ENCODE measurements at regions not wholly inside any gene's neighbourhood (a gene's known extent, or its start where the extent isn't known, plus 50 kb on each side); places are given as distances from the start of the nearest gene placed in this dataset.
A peak's percentile ranks its signal among the peaks of the same experiment; 100 is the strongest.
"Not testable (repeated sequence)": the region's sequence is repeated elsewhere in the genome, so short reads cannot be mapped to it uniquely, and the experiment has no call there.

- H3K36me3 ChIP-seq: no peaks in the 10 kb centered on the region
- no peaks in the 10 kb centered on the region for H3K9me3 ChIP-seq
- no peak overlapping the region for H3K4me3 ChIP-seq
- no peak for DNase-seq (ENCODE audit: low spot score in 2 of 2)
- H3K27me3 ChIP-seq: no peaks in the 10 kb centered on the region
- TF ChIP-seq EP300 (IDR thresholded peaks at IDR 0.05) (no peak), POLR2AphosphoS5 (IDR thresholded peaks at IDR 0.05) (no peak), CTCF (IDR thresholded peaks at IDR 0.05) (no peak), POLR2A (IDR thresholded peaks at IDR 0.05) (no peak)
- no peaks in the 10 kb centered on the region for H3K4me1 ChIP-seq
- 26% methylated on average over 6 of the region's 6 CpGs for WGBS
- H3K27ac ChIP-seq: no peak overlapping the region
Observed at GRCh38 chrX:145393702-145394235, 146.5 kb downstream of the SPANXN1 start.

- Histone ChIP-seq H3K27ac (no peak overlapping the region), H3K9me3 (no peaks in the 10 kb centered on the region), H3K27me3 (no peaks in the 10 kb centered on the region), H3K36me3 (no peaks in the 10 kb centered on the region), H3K4me1 (no peaks in the 10 kb centered on the region), H3K4me3 (no peak overlapping the region)
- DNase-seq (ENCODE audit: low spot score in 2 of 2): no peak
- TF ChIP-seq EP300 (IDR thresholded peaks at IDR 0.05) (no peak), POLR2AphosphoS5 (IDR thresholded peaks at IDR 0.05) (no peak), CTCF (IDR thresholded peaks at IDR 0.05) (no peak), POLR2A (IDR thresholded peaks at IDR 0.05) (no peak)
Observed at GRCh38 chrX:145394344-145394743, 147.0 kb downstream of the SPANXN1 start.

- TF ChIP-seq EP300 (IDR thresholded peaks at IDR 0.05) (no peak), CTCF (IDR thresholded peaks at IDR 0.05) (no peak), POLR2A (IDR thresholded peaks at IDR 0.05) (no peak), POLR2AphosphoS5 (IDR thresholded peaks at IDR 0.05) (no peak)
- Histone ChIP-seq H3K27me3 (no peaks in the 10 kb centered on the region), H3K36me3 (no peaks in the 10 kb centered on the region), H3K9me3 (no peaks in the 10 kb centered on the region), H3K27ac (no peak overlapping the region), H3K4me1 (no peaks in the 10 kb centered on the region), H3K4me3 (no peak overlapping the region)
- no peak for DNase-seq (ENCODE audit: low spot score in 2 of 2)
- 78% methylated on average over 2 of the region's 2 CpGs for WGBS
Observed at GRCh38 chrX:145396612-145397011, 149.3 kb downstream of the SPANXN1 start.

- Histone ChIP-seq H3K27ac (no peak overlapping the region), H3K4me3 (no peak overlapping the region), H3K4me1 (no peaks in the 10 kb centered on the region), H3K9me3 (no peaks in the 10 kb centered on the region), H3K27me3 (no peaks in the 10 kb centered on the region), H3K36me3 (no peaks in the 10 kb centered on the region)
- TF ChIP-seq POLR2AphosphoS5 (IDR thresholded peaks at IDR 0.05) (no peak), EP300 (IDR thresholded peaks at IDR 0.05) (no peak), POLR2A (IDR thresholded peaks at IDR 0.05) (no peak), CTCF (IDR thresholded peaks at IDR 0.05) (peak in 1 of 2 donors; percentile 12)
- no peak for DNase-seq (ENCODE audit: low spot score in 2 of 2)
- 0% methylated on average over 1 of the region's 1 CpG for WGBS
Observed at GRCh38 chrX:145405012-145405411, 157.7 kb downstream of the SPANXN1 start.

- no peaks in the 10 kb centered on the region for H3K27me3 ChIP-seq
- H3K4me1 ChIP-seq: no peaks in the 10 kb centered on the region
- no peaks in the 10 kb centered on the region for H3K9me3 ChIP-seq
- DNase-seq (ENCODE audit: low spot score in 2 of 2): no peak
- no peaks in the 10 kb centered on the region for H3K36me3 ChIP-seq
- 82% methylated on average over 2 of the region's 2 CpGs for WGBS
- no peak overlapping the region for H3K27ac ChIP-seq
- no peak for TF ChIP-seq EP300 (IDR thresholded peaks at IDR 0.05)
- no peak for TF ChIP-seq POLR2AphosphoS5 (IDR thresholded peaks at IDR 0.05)
- no peak for TF ChIP-seq POLR2A (IDR thresholded peaks at IDR 0.05)
- TF ChIP-seq CTCF (IDR thresholded peaks at IDR 0.05): no peak
- no peak overlapping the region for H3K4me3 ChIP-seq
Observed at GRCh38 chrX:145410622-145411021, 163.3 kb downstream of the SPANXN1 start.

- not testable (repeated sequence) for H3K4me1 ChIP-seq; H3K36me3 ChIP-seq; H3K9me3 ChIP-seq; H3K4me3 ChIP-seq; H3K27me3 ChIP-seq; H3K27ac ChIP-seq; DNase-seq (ENCODE audit: low spot score in 2 of 2)
- 86% methylated on average over 13 of the region's 32 CpGs for WGBS
Observed at GRCh38 chrX:145436211-145436610, 188.9 kb downstream of the SPANXN1 start.

Data from suprapubic skin (tissue), 4 donors.